GM21390 (cell line): ENCODE measurements at regions not wholly inside any gene's neighbourhood (a gene's known extent, or its start where the extent isn't known, plus 50 kb on each side); places are given as distances from the start of the nearest gene placed in this dataset.
"Not testable (repeated sequence)": the region's sequence is repeated elsewhere in the genome, so short reads cannot be mapped to it uniquely, and the experiment has no call there.

Experiments
- ATAC-seq: cut with Tn5 transposase; IDR thresholded peaks from one replicate; pipeline ENCODE4 v1.9.1; 2021; ENCODE audit not compliant: unreplicated experiment

DNA sequence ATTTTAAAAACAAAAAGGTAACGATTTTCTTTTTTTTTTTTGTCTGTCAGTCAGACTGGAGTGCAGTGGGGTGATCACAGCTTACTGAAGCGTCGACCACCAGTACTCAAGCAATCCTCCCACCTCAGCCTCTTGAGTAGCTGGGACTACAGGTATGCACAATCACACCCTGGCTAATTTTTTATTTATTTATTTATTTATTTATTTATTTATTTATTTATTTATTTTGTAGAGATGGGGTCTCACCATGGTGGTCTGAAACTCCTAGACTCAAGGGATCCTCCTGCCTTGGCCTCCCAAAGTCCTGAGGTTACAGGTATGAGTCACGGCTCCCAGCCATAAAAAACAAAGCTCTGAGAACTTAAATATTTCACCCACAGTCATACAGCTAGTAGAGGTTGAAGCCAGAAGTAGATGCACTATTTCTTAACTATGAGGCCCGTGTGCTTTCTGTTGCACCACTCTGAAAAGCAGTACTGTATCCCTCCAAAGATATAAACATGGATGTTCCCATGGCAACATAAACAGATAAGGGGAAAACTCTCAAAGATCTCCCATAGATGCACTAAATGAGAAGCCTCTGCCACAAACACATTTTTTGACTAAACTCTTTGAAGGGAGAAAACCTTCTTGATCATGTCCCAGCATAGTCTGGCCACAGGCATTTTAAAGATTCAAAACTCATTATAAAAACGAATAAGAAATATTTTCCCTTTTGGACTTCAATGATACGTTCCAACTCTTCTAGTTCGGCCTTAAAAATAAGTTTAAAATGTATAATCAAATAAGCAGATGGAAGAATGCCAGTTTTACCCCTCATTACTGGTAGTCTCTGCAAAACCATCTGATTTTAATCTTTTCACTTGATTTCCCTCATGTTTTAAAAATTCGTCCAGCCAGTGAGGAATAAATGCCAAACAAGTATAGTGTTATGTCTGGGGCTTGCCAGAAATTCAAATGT is 162.3 kb upstream of the ARHGEF26 start:
- ATAC-seq, result no peak

- ATAC-seq, result no peak
Observed at GRCh38 chr3:153960458-153961074, 160.6 kb upstream of the ARHGEF26 start.

GRCh38 chr3:153961494-153961893 is 159.7 kb upstream of the ARHGEF26 start:
- no peak for ATAC-seq

GRCh38 chr3:153963012-153963411 is 158.2 kb upstream of the ARHGEF26 start:
- ATAC-seq, result no peak

DNA sequence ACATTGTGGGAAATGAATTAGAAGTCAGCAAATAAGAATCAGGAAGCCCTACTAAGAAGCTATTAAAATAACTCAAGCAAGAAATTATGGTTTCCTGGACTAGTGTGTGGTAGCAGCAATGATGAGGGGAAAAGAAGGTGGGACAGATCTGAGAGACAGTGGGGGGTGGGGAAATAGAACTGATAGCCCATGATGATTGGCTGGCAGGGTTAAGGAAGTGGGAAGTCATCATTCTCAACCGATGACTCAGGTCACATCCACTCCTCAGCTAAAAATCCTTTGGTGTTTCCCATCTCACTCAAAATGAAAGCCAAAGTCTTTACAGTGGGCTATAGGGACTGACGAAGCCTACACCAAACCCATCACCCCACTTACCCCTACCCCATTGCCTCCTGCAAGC is 153.9 kb upstream of the ARHGEF26 start:
- ATAC-seq, result no peak

- peak; percentile 39 for ATAC-seq
Observed at GRCh38 chr3:153970047-153970446, 151.1 kb upstream of the ARHGEF26 start.

DNA sequence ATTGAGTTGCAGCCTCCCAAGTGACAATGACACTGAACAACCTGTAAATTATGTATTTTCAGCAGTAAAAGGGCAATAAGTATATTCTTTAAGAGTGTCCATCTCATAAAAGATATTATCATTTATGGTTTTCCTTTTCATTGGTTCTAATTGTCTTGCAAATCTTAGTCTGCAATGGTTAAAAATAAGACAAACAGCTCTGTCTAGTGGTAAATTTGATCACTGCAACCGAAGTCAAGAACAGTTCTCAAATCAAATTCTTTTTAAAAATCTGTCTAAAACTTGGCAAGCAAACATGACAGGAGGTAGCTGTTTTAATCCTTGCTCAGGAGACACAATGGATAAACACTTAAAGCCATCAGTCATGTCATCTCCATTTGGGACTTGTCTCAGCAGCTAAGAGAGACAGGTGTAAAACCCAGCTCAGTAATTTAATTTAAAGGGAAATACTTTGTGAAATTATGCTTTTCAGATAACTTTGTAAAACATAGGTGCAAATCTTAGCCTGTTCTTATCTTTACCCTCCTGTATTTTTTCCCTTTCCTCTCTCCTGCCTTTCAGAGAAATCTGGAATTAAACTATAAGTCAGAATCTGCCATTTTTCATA is 150.3 kb upstream of the ARHGEF26 start:
- no peak for ATAC-seq

- peak; percentile 33 for ATAC-seq
Observed at GRCh38 chr3:153972862-153973261, 148.3 kb upstream of the ARHGEF26 start.

DNA sequence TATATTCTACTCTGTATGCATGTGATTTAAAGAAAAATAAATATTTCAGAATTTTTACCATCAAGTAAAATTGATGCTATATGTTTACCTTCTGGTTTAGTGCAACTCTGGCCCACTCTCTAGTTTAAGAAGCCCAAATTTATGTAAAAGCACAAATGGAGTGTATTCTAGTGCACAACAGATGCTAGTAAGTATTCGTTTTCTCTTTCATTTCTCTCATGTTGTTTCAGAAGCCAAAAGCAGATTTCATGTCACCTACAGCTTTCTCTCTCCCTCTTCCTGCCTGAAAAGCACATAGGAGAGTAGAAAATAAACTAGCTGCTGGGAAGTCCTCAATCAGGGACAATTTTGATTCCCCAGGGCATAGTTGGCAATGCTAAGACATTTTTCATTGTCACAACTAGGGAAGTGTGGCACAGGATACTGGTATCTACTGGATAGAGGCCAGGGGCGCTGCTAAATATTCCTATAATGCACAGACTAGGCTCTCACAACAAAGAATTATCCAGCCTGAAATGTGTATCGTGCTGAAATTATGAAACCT is 147.4 kb upstream of the ARHGEF26 start:
- peak; percentile 71 for ATAC-seq

- ATAC-seq, result peak; percentile 22
Observed at GRCh38 chr3:153974614-153975013, 146.6 kb upstream of the ARHGEF26 start.

GRCh38 chr3:153976891-153977554 is 144.2 kb upstream of the ARHGEF26 start:
- ATAC-seq, result no peak

- no peak for ATAC-seq
Observed at GRCh38 chr3:153978006-153978405, 143.2 kb upstream of the ARHGEF26 start.

DNA sequence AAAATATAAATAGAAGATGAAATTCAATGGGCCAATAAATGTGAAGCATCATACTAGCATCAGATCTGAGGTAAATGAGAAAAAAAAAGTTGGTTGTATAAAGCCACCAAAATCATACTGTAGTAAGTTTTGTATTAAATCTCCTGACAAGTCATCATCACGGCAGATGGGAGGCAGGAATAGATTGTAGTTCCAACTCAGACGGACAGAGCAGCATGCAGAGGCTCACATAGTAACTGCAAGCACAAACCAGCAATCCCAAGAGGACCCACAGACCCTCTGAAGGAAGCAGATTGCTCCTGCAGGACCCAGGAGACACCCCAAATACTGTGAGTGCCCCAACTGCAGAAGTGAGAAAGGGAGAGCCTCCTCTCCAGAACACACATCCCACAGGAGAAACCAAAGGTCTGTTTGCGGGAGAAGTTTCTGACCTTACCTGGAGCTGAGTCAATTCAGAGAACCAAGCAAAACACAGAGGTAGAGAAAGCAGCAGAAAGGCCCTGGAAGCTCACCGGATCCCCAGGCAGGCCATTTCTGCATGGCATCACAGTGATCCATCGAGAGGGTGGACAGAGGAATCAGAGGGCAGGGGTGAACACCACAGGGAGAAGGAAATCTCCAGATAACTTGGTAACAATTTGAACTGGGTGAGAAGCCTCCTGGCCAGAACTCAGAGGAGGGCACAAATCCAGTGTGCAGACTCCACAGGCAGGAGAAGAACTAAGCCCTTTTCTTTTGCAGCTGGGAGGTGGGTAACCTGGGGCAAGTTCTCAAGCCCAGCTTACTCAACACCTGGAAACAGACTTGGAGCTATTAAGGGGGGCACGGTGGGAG is 141.6 kb upstream of the ARHGEF26 start:
- no peak for ATAC-seq

DNA sequence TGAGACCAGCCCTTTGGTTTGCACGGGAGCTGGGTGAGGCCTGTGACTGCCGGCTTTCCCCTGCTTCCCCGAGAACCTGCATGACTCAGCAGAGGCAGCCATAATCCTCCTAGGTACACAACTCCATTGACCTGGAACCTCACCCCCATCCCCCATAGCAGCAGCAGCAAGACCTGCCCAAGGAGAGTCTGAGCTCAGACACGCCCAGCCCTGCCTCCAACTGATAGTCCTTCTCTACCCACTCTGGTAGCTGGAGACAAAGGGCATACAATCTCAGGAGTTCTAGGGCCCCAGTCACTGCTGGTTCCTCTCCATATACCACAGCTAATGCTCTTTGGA is 141.0 kb upstream of the ARHGEF26 start:
- no peak for ATAC-seq

GRCh38 chr3:153997364-153997763 is 123.8 kb upstream of the ARHGEF26 start:
- ATAC-seq, result not testable (repeated sequence)

DNA sequence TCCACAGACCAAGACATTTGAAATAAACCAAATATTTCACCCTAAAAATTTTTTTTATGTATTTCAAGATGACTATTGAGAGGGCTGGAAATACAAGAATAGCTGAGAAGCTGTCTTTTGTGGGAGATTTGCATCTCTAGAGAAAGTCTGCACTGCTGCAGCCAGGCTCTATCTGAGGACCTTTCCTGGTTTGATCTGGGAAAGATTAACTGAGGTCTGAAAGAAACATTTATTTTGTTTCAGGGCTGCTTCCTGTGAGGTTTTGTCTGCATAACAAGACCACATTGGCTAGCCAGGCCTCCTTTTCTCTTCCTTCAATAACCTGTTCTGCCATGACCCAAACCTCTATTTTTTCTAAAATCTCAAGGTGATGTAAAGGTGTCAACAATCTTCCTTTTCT is 117.5 kb upstream of the ARHGEF26 start:
- ATAC-seq, result no peak

GRCh38 chr3:154011036-154011435 is 110.2 kb upstream of the ARHGEF26 start:
- no peak for ATAC-seq

GRCh38 chr3:154013736-154014135 is 107.5 kb upstream of the ARHGEF26 start:
- ATAC-seq, result no peak

DNA sequence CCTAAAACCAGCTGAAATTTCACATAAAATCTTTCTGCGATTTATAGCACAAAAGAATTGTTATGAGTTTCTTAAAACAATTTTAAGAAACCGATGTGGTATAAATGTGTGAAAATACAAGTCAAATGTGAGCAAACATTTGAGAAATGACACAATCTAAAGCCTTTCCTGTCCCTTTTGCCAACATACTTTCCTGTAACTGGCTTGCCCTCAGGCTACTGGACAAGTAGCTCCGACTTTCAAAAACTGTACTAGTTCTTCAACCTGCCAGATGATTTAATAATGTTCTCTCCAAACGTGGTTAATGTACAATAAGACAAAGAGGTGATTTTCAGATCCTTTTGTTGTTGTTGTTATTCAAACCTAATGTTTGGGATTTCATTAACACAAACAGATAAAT is 105.9 kb upstream of the ARHGEF26 start:
- no peak for ATAC-seq

- peak; percentile 79 for ATAC-seq
Observed at GRCh38 chr3:154018100-154018696, 103.0 kb upstream of the ARHGEF26 start.
